Dendritic cell treated with granulocyte-macrophage colony-stimulating factor and Interleukin-4, amounts not matched to agents 40 ng/mL and 50 ng/mL, for 4 days (primary cell): ENCODE measurements at regions not wholly inside any gene's neighbourhood (a gene's known extent, or its start where the extent isn't known, plus 50 kb on each side); places are given as distances from the start of the nearest gene placed in this dataset.
"Not testable (repeated sequence)": the region's sequence is repeated elsewhere in the genome, so short reads cannot be mapped to it uniquely, and the experiment has no call there.

Source experiments
- H3K27ac Mint-ChIP-seq: one replicate; pipeline ENCODE4 v1.8.0; 2022; ENCODE audit warnings: mild to moderate bottlenecking, mixed read lengths
- H3K27me3 Mint-ChIP-seq: one replicate; pipeline ENCODE4 v1.8.0; 2022; ENCODE audit warnings: mild to moderate bottlenecking, mixed read lengths
- H3K36me3 Mint-ChIP-seq: one replicate; pipeline ENCODE4 v1.8.0; 2022; ENCODE audit warnings: low read depth, mixed read lengths
- H3K4me1 Mint-ChIP-seq: one replicate; pipeline ENCODE4 v1.8.0; 2022; ENCODE audit warnings: low read depth, mixed read lengths
- H3K4me3 Mint-ChIP-seq: one replicate; pipeline ENCODE4 v1.8.0; 2022; ENCODE audit warnings: mild to moderate bottlenecking, moderate library complexity, mixed read lengths
- H3K9me3 Mint-ChIP-seq: one replicate; pipeline ENCODE4 v1.8.0; 2022; ENCODE audit warnings: mixed read lengths
- intact Hi-C: fragments of 100-400 bp; cut with micrococcal nuclease; formaldehyde crosslinking; loops from one replicate; pipeline ENCODE4 v1.15.0; 2022

GRCh38 chr5:45113726-45114125 is 305.0 kb downstream of the MRPS30 start:
- H3K27me3 Mint-ChIP-seq, result no peaks in the 10 kb centered on the region
- H3K27ac Mint-ChIP-seq, result no peak overlapping the region
- H3K9me3 Mint-ChIP-seq, result peaks cover 52% of the 10 kb centered on the region
- intact Hi-C loops, result no loop called here
- H3K36me3 Mint-ChIP-seq, result no peaks in the 10 kb centered on the region
- no peaks in the 10 kb centered on the region for H3K4me1 Mint-ChIP-seq
- H3K4me3 Mint-ChIP-seq, result no peak overlapping the region

GRCh38 chr5:45132972-45133371 is 324.2 kb downstream of the MRPS30 start:
- Mint-ChIP-seq H3K27me3 (no peaks in the 10 kb centered on the region), H3K27ac (no peak overlapping the region), H3K9me3 (peaks cover 43% of the 10 kb centered on the region), H3K4me1 (no peaks in the 10 kb centered on the region), H3K36me3 (no peaks in the 10 kb centered on the region), H3K4me3 (no peak overlapping the region)
- intact Hi-C loops, result no loop called here

- intact Hi-C loops, result no loop called here
- Mint-ChIP-seq H3K27ac (no peak overlapping the region), H3K9me3 (peaks cover 30% of the 10 kb centered on the region), H3K4me1 (no peaks in the 10 kb centered on the region), H3K36me3 (no peaks in the 10 kb centered on the region), H3K27me3 (no peaks in the 10 kb centered on the region), H3K4me3 (no peak overlapping the region)
Observed at GRCh38 chr5:45162974-45163373, 354.2 kb downstream of the MRPS30 start.

- Mint-ChIP-seq H3K27ac (no peak overlapping the region), H3K4me3 (no peak overlapping the region), H3K4me1 (no peaks in the 10 kb centered on the region), H3K27me3 (no peaks in the 10 kb centered on the region), H3K9me3 (peaks cover 8% of the 10 kb centered on the region), H3K36me3 (no peaks in the 10 kb centered on the region)
- intact Hi-C loops, result no loop called here
Observed at GRCh38 chr5:45171563-45171962, 362.8 kb downstream of the MRPS30 start.

- H3K4me3 Mint-ChIP-seq, result not testable (repeated sequence)
Observed at GRCh38 chr5:45172634-45173033, 363.9 kb downstream of the MRPS30 start.

GRCh38 chr5:45179686-45180085 is 370.9 kb downstream of the MRPS30 start:
- Mint-ChIP-seq H3K36me3 (no peaks in the 10 kb centered on the region), H3K27me3 (no peaks in the 10 kb centered on the region), H3K9me3 (peaks cover 19% of the 10 kb centered on the region), H3K27ac (no peak overlapping the region), H3K4me1 (no peaks in the 10 kb centered on the region), H3K4me3 (no peak overlapping the region)
- intact Hi-C loops, result no loop called here

More at GRCh38 chr5:45172634-45173033, 363.9 kb downstream of the MRPS30 start:
- H3K27ac Mint-ChIP-seq, intact Hi-C loops, H3K36me3 Mint-ChIP-seq, H3K27me3 Mint-ChIP-seq, H3K4me1 Mint-ChIP-seq, H3K9me3 Mint-ChIP-seq: not testable (repeated sequence)

- Mint-ChIP-seq H3K36me3 (no peaks in the 10 kb centered on the region), H3K9me3 (peaks cover 5% of the 10 kb centered on the region), H3K27me3 (no peaks in the 10 kb centered on the region), H3K27ac (no peak overlapping the region), H3K4me3 (no peak overlapping the region), H3K4me1 (no peaks in the 10 kb centered on the region)
- intact Hi-C loops, result no loop called here
Observed at GRCh38 chr5:45189042-45189441, 380.3 kb downstream of the MRPS30 start.

- Mint-ChIP-seq H3K27ac (no peak overlapping the region), H3K4me3 (no peak overlapping the region), H3K36me3 (no peaks in the 10 kb centered on the region), H3K4me1 (no peaks in the 10 kb centered on the region), H3K9me3 (peaks cover under 1% of the 10 kb centered on the region), H3K27me3 (no peaks in the 10 kb centered on the region)
- intact Hi-C loops, result no loop called here
Observed at GRCh38 chr5:45189481-45189880, 380.7 kb downstream of the MRPS30 start.

GRCh38 chr5:45195026-45195425 is 386.3 kb downstream of the MRPS30 start:
- Mint-ChIP-seq H3K27me3 (no peaks in the 10 kb centered on the region), H3K4me1 (no peaks in the 10 kb centered on the region), H3K27ac (no peak overlapping the region), H3K36me3 (no peaks in the 10 kb centered on the region), H3K4me3 (no peak overlapping the region), H3K9me3 (peaks cover 9% of the 10 kb centered on the region)
- intact Hi-C loops, result no loop called here
